HCT116 (cell line): ENCODE measurements at regions not wholly inside any gene's neighbourhood (a gene's known extent, or its start where the extent isn't known, plus 50 kb on each side); places are given as distances from the start of the nearest gene placed in this dataset.

Experiments used
- CEBPB ChIP-seq: IDR thresholded peaks from 2 replicates; pipeline ENCODE4 v1.6.1; 2012; ENCODE audit warnings: low read depth
- EZH2 ChIP-seq: fragments of 200-600 bp; sonication (generic); IDR thresholded peaks from 2 replicates; pipeline ENCODE4 v1.6.1; 2017; ENCODE audit warnings: antibody characterized with exemption, mixed run types
- ZNF274 ChIP-seq: fragments of 200-500 bp; sonication (Bioruptor generic); IDR thresholded peaks from 2 replicates; pipeline ENCODE4 v1.6.1; 2014; ENCODE audit warnings: mild to moderate bottlenecking, low read depth, low read length, inconsistent platforms
- TF ChIP-seq, protein P1 (sequence below), 3 experiments: fragments of 200-600 bp in 1 of 3; sonication (generic) in 1 of 3; IDR thresholded peaks in 2 of 3; conservative IDR thresholded peaks in 1 of 3; 2 replicates each; pipeline ENCODE4 v1.5.1; 2012 to 2017; ENCODE audit warnings: low read depth in 2 of 3, low read length in 2 of 3, antibody characterized with exemption in 1 of 3, borderline replicate concordance in 1 of 3, control low read depth in 1 of 3, mild to moderate bottlenecking in 1 of 3, mixed read lengths in 1 of 3, mixed run types in 1 of 3, moderate library complexity in 1 of 3; ENCODE audit not compliant: insufficient read depth in 1 of 3

DNA sequence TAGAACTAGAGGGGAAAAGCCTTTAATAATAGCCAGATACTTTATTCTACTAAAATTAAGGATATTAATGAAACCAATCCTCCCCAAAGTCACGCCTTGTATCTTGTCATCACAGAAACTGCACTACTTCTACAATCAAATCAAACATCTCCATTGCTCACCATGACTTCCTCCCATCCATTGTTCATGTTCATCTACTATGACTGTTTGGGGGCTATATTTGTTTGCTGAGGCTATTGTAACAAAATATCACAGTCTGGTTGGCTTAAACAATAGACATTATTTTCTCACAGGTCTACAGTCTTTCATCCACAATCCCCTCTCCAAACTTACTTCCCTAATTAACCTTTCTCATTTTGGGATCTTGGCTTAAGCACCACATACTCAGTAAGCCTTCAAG lies 193.6 kb upstream of the FSCB start:
- TF ChIP-seq, protein P1, sequence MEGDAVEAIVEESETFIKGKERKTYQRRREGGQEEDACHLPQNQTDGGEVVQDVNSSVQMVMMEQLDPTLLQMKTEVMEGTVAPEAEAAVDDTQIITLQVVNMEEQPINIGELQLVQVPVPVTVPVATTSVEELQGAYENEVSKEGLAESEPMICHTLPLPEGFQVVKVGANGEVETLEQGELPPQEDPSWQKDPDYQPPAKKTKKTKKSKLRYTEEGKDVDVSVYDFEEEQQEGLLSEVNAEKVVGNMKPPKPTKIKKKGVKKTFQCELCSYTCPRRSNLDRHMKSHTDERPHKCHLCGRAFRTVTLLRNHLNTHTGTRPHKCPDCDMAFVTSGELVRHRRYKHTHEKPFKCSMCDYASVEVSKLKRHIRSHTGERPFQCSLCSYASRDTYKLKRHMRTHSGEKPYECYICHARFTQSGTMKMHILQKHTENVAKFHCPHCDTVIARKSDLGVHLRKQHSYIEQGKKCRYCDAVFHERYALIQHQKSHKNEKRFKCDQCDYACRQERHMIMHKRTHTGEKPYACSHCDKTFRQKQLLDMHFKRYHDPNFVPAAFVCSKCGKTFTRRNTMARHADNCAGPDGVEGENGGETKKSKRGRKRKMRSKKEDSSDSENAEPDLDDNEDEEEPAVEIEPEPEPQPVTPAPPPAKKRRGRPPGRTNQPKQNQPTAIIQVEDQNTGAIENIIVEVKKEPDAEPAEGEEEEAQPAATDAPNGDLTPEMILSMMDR (IDR thresholded peaks at IDR 0.05 in 2 of 3, conservative IDR thresholded peaks at IDR 0.05 in 1 of 3; ENCODE audit: borderline replicate concordance in 1 of 3, insufficient read depth in 1 of 3, low read depth in 2 of 3, low read length in 2 of 3), result no peak
- TF ChIP-seq CEBPB (no peak), ZNF274 (no peak), EZH2 (no peak)
